Mesodermal cell (in vitro differentiated cells): ENCODE measurements at regions not wholly inside any gene's neighbourhood (a gene's known extent, or its start where the extent isn't known, plus 50 kb on each side); places are given as distances from the start of the nearest gene placed in this dataset.
"Not testable (repeated sequence)": the region's sequence is repeated elsewhere in the genome, so short reads cannot be mapped to it uniquely, and the experiment has no call there.

Experiments used
- H3K27ac ChIP-seq: 2 replicates; pipeline ENCODE4 v1.7.0; 2013; ENCODE audit warnings: mild to moderate bottlenecking, low read depth, low read length, moderate library complexity; ENCODE audit not compliant: severe bottlenecking
- H3K36me3 ChIP-seq: 2 replicates; pipeline ENCODE4 v1.7.1; 2013; ENCODE audit warnings: mild to moderate bottlenecking, low read length, moderate library complexity; ENCODE audit not compliant: control insufficient read depth, insufficient read depth
- H3K4me1 ChIP-seq: one replicate; pipeline ENCODE4 v1.7.1; 2013; ENCODE audit warnings: mild to moderate bottlenecking, low read length; ENCODE audit not compliant: insufficient read depth, control insufficient read depth, poor library complexity, severe bottlenecking
- H3K4me3 ChIP-seq: 2 replicates; pipeline ENCODE4 v1.7.0; 2013; ENCODE audit warnings: low read length, control low read depth, mild to moderate bottlenecking; ENCODE audit not compliant: insufficient read depth, poor library complexity, severe bottlenecking; ENCODE audit errors: extremely low read depth
- H3K9me3 ChIP-seq: 2 replicates; pipeline ENCODE4 v1.7.1; 2013; ENCODE audit warnings: mild to moderate bottlenecking, low read length, moderate library complexity; ENCODE audit not compliant: control insufficient read depth
- WGBS, 2 experiments: methylation state at CpG; one replicate each; pipeline ENCODE4 v1.1.5; 2013; ENCODE audit warnings: missing lambda C conversion rate in 2 of 2; ENCODE audit not compliant: insufficient coverage in 2 of 2; 5-methylcytosine and 5-hydroxymethylcytosine counted together

DNA sequence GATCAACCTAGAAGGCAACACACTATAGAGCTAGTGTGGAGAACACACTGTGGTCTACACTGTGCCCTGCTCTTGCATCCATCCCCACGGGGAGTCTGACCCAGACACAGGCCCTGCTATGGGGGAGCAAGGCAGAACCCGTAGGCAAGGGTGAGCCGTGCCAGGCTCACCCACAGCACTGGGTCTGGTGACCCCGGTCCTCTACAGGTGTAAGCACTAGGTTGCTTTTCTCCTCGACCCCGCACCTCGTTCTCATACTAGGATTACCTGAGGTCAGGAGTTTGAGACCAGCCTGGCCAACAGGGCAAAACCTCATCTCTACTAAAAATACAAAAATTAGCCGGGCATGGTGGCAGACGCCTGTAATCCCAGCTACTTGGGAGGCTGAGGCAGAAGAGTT is 286.0 kb downstream of the GOLGA6L6 start:
- H3K36me3 ChIP-seq, H3K4me3 ChIP-seq, H3K4me1 ChIP-seq, H3K27ac ChIP-seq: not testable (repeated sequence)
- H3K9me3 ChIP-seq = peaks cover 69% of the 10 kb centered on the region
- 69 to 72% methylated on average over 6 to 7 of the region's 9 CpGs for WGBS, 2 experiments

DNA sequence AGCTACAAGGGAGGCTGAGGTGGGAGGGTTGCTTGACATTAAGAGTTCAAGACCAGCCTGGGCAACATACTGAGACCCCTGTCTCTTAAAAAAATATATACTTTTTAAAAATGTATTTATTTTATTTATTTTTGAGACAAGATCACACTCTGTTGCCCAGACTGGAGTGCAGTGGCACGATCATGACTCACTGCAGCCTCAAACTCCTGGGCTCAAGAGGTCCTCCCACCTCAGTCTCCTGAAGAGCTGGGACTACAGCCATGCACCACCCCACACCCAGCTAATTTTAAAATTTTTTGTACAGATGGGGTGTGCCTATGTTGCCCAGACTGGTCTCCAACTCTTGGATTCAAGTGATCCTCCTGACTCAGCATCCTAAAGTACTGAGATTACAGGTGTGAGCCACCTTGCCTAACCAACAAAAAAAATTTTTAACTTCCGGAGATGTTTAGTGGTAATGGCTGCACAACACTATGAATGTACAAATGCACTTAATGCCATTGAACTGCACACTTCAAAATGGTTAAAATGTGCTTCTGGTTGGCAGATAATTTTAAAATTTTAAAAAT is 288.5 kb downstream of the GOLGA6L6 start:
- peaks cover 71% of the 10 kb centered on the region for H3K9me3 ChIP-seq
- not testable (repeated sequence) for H3K4me3 ChIP-seq, H3K27ac ChIP-seq, H3K4me1 ChIP-seq, H3K36me3 ChIP-seq
- 42 to 57% methylated on average over 1 to 2 of the region's 2 CpGs for WGBS, 2 experiments

- H3K36me3 ChIP-seq, H3K4me1 ChIP-seq, H3K4me3 ChIP-seq, H3K27ac ChIP-seq: not testable (repeated sequence)
- H3K9me3 ChIP-seq = peaks cover 74% of the 10 kb centered on the region
- WGBS, 2 experiments = 69 to 80% methylated on average over 6 of the region's 7 CpGs
These were observed 289.6 kb downstream of the GOLGA6L6 start for GRCh38 chr15:20252040-20252439.

- not testable (repeated sequence) for H3K27ac ChIP-seq, H3K4me1 ChIP-seq, H3K36me3 ChIP-seq, H3K4me3 ChIP-seq
- WGBS, 2 experiments = 68 to 81% methylated on average over 12 of the region's 13 CpGs
- peaks cover 77% of the 10 kb centered on the region for H3K9me3 ChIP-seq
These were observed 290.2 kb downstream of the GOLGA6L6 start for GRCh38 chr15:20251214-20252005.

DNA sequence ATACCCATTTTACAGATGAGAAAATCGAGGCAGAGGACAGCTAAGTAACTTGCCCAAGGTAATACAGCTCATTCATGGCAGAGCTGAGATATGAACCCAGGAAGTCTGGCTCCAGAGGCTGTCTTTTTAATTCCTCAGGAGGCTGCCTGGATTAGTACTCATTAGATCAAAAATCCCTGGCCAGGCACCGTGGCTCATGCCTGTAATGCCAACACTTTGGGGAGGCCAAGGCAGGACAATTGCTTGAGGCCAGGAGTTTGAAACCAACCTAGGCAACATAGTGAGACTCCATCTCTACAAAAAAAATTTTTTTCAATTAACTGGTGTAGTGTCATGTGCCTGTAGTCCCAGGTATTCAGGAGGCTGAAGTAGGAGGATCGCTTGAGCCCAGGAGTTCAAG is 291.4 kb downstream of the GOLGA6L6 start:
- not testable (repeated sequence) for H3K27ac ChIP-seq, H3K36me3 ChIP-seq, H3K4me3 ChIP-seq, H3K4me1 ChIP-seq
- H3K9me3 ChIP-seq = peaks cover 82% of the 10 kb centered on the region
- 36 to 58% methylated on average over 2 of the region's 3 CpGs for WGBS, 2 experiments

DNA sequence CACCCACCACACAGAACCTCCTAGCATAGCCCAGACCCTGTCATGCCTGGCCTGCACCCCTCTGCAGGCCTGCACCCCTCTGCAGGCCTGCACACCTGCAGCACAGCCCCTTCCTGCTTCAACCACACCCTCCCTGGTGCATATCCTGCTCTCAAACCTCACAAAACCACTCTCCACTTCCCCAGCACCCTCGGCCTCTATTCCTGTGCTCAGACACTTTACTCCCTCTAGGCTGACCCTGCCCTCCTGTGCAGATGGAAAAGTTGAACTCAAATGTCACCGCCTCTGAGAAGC is 292.0 kb downstream of the GOLGA6L6 start:
- not testable (repeated sequence) for H3K4me1 ChIP-seq, H3K27ac ChIP-seq, H3K4me3 ChIP-seq, H3K36me3 ChIP-seq
- H3K9me3 ChIP-seq = peaks cover 84% of the 10 kb centered on the region
- WGBS, 2 experiments = 77 to 84% methylated on average over 2 of the region's 2 CpGs

DNA sequence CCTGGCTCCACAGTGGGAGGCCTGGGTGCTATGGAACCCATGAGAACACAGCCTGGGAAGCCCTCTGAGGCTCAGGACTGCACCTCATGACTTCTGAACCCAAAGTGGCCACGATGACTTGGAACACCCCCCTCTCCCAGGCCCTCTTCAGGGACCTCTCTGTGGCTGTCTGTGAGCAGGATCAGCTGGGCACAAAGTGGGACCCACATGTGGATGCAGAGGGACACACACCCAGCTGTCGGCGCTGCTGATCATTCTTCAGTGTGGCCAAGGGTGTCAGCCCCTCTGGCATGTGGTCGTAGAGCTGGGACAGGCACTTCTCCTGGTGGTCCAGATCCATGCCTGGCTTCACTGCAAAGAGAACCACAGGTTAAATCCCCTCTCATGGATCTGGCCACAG is 293.2 kb downstream of the GOLGA6L6 start:
- 45 to 67% methylated on average over 4 of the region's 4 CpGs for WGBS, 2 experiments
- not testable (repeated sequence) for H3K4me1 ChIP-seq, H3K27ac ChIP-seq, H3K4me3 ChIP-seq, H3K36me3 ChIP-seq
- peaks cover 82% of the 10 kb centered on the region for H3K9me3 ChIP-seq

DNA sequence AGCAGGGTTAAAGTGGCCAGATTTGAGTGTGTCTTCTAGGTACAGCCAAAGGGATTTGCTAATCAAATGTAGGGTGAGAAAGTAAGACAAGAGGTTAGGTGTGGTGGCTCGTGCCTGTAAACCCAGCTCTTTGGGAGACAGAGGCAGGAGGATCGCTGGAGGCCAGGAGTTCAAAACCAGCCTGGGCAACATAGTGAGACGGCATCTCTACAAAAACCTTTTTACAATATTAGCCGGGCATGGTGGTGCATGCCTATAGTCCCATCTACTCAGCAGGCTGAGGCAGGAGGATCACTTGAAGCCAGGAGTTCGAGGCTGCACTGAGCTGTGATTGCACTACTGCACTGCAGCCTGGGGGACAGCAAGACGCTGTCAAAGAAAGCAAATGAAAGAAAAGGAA is 294.5 kb downstream of the GOLGA6L6 start:
- not testable (repeated sequence) for H3K27ac ChIP-seq, H3K4me1 ChIP-seq, H3K36me3 ChIP-seq, H3K4me3 ChIP-seq
- WGBS, 2 experiments = 52 to 59% methylated on average over 5 to 6 of the region's 6 CpGs
- peaks cover 75% of the 10 kb centered on the region for H3K9me3 ChIP-seq

DNA sequence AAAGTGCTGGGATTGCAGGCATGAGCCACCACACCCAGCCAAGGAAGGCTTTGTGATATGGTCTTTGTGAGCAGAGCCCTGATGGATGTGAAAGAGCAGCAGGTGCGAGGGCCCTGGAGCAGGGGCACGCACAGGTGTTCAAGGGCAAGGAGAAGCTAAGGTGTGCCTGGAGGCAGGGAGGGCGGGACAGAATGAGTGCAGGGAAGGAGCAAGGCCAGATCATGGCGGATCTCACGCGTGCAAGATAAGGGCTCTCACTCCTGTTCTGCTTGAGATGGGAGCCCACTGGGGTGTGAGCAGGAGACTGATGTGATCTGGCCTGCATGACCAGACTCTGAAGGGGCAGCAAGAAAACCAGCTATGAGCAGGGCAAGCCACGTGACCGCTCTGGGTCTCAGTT is 295.0 kb downstream of the GOLGA6L6 start:
- H3K36me3 ChIP-seq, H3K27ac ChIP-seq, H3K4me1 ChIP-seq, H3K4me3 ChIP-seq: not testable (repeated sequence)
- WGBS, 2 experiments = 70 to 74% methylated on average over 6 of the region's 8 CpGs
- peaks cover 71% of the 10 kb centered on the region for H3K9me3 ChIP-seq

DNA sequence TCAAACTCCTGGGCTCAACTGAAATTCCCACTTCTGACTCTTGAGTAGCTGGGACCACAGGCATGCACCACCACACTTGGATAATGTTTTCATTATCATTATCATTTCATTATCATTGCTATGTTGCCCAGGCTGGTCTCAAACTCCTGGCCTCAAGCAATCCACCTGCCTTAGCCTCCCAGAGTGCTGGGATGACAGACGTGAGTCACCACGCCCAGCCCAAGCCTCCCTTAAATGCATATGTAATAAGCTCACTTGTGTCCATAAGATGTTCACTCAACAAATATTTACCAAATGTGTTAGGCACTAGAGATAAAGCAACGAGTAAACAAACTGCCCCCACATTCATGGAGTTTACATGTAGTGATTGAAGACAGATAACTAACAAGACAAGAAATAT is 295.7 kb downstream of the GOLGA6L6 start:
- 57 to 80% methylated on average over 2 to 3 of the region's 3 CpGs for WGBS, 2 experiments
- peaks cover 67% of the 10 kb centered on the region for H3K9me3 ChIP-seq
- not testable (repeated sequence) for H3K4me3 ChIP-seq, H3K36me3 ChIP-seq, H3K27ac ChIP-seq, H3K4me1 ChIP-seq

DNA sequence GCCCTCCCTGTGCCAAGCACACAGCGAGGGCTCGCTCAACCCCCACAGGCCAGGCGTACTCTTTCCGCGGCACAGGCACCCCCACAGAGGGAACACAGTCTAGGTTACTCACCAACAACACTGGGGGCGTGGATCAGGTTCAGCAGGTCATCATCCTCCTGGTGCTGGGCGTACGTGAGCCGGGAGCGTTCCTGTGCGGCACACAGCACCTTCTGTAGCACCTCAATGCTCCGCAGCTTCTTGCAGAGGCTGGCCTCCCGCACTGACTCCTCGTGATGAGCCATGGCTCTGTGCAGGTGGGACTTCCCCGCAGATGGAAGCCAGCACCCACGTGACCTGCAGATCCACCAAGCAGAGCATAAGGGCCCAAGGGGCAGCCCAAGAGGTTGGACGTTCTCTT is 296.8 kb downstream of the GOLGA6L6 start:
- not testable (repeated sequence) for H3K4me1 ChIP-seq, H3K36me3 ChIP-seq, H3K27ac ChIP-seq, H3K4me3 ChIP-seq
- WGBS, 2 experiments = 77 to 80% methylated on average over 17 of the region's 17 CpGs
- peaks cover 66% of the 10 kb centered on the region for H3K9me3 ChIP-seq
